CD14-positive monocyte (primary cell): ENCODE measurements at regions not wholly inside any gene's neighbourhood (a gene's known extent, or its start where the extent isn't known, plus 50 kb on each side); places are given as distances from the start of the nearest gene placed in this dataset.
"Not testable (repeated sequence)": the region's sequence is repeated elsewhere in the genome, so short reads cannot be mapped to it uniquely, and the experiment has no call there.

Source experiments
- DNase-seq, 3 donors: peaks; one replicate each; pipeline ENCODE4 v3.0.0-alpha.2; 2011 to 2022
- H2AFZ ChIP-seq: 2 replicates; pipeline ENCODE4 v1.6.0; 2012; ENCODE audit warnings: mild to moderate bottlenecking, low read depth, low read length, inconsistent platforms; ENCODE audit not compliant: insufficient read depth, poor library complexity, severe bottlenecking
- H3K27ac ChIP-seq, 2 donors: 1 replicate in 1 of 2; 2 replicates in 1 of 2; pipeline ENCODE4 v1.5.1; 2012 to 2013; ENCODE audit warnings: low read length in 2 of 2, control low read depth in 1 of 2, inconsistent platforms in 1 of 2, low read depth in 1 of 2, mild to moderate bottlenecking in 1 of 2
- H3K27me3 ChIP-seq, 2 donors: one replicate each; pipeline versions ENCODE4 v1.6.0 to v1.6.1; 2011 to 2013; ENCODE audit warnings: low read length in 2 of 2; ENCODE audit not compliant: control insufficient read depth in 2 of 2, insufficient read depth in 2 of 2
- H3K36me3 ChIP-seq, 2 donors: replicated peaks in 1 of 2; 1 replicate in 1 of 2; 2 replicates in 1 of 2; pipeline versions ENCODE4 v1.5.1 to v1.6.1; 2012 to 2013; ENCODE audit warnings: low read length in 2 of 2, control low read depth in 1 of 2, inconsistent platforms in 1 of 2, mild to moderate bottlenecking in 1 of 2; ENCODE audit not compliant: insufficient read depth in 2 of 2, control insufficient read depth in 1 of 2
- H3K4me1 ChIP-seq, 2 donors: 1 replicate in 1 of 2; 2 replicates in 1 of 2; pipeline versions ENCODE4 v1.5.1 to v1.6.1; 2012 to 2013; ENCODE audit warnings: low read length in 2 of 2, control low read depth in 1 of 2, inconsistent platforms in 1 of 2, mild to moderate bottlenecking in 1 of 2, moderate library complexity in 1 of 2; ENCODE audit not compliant: insufficient read depth in 2 of 2, control insufficient read depth in 1 of 2
- H3K4me2 ChIP-seq: replicated peaks from 2 replicates; pipeline ENCODE3; 2012; ENCODE audit warnings: low read length, moderate library complexity, mild to moderate bottlenecking; ENCODE audit not compliant: poor library complexity, severe bottlenecking; ENCODE audit errors: extremely low read depth
- H3K4me3 ChIP-seq, 3 experiments: fragments of 200-600 bp in 1 of 3; sonication (generic) in 1 of 3; replicated peaks in 1 of 3; 1 replicate in 2 of 3; 2 replicates in 1 of 3; pipeline ENCODE4 v1.5.1; 2011 to 2013; ENCODE audit warnings: low read length in 3 of 3, mild to moderate bottlenecking in 3 of 3, control low read depth in 2 of 3, low read depth in 2 of 3, inconsistent platforms in 1 of 3, moderate library complexity in 1 of 3
- H3K79me2 ChIP-seq: 2 replicates; pipeline ENCODE4 v1.6.0; 2012; ENCODE audit warnings: mild to moderate bottlenecking, control low read depth, inconsistent platforms, low read length, moderate library complexity; ENCODE audit not compliant: insufficient read depth
- H3K9ac ChIP-seq: 2 replicates; pipeline ENCODE4 v1.6.0; 2017; ENCODE audit warnings: low read length, mild to moderate bottlenecking; ENCODE audit not compliant: insufficient read depth, poor library complexity, severe bottlenecking
- H3K9me3 ChIP-seq, 2 donors: replicated peaks in 1 of 2; 1 replicate in 1 of 2; 2 replicates in 1 of 2; pipeline versions ENCODE4 v1.5.1 to v1.6.1; 2012 to 2013; ENCODE audit warnings: low read length in 2 of 2, control low read depth in 1 of 2; ENCODE audit not compliant: control insufficient read depth in 1 of 2, insufficient read depth in 1 of 2
- H4K20me1 ChIP-seq: 2 replicates; pipeline ENCODE4 v1.6.0; 2012; ENCODE audit warnings: mild to moderate bottlenecking, low read length, control low read depth, moderate library complexity; ENCODE audit not compliant: insufficient read depth
- H3K27ac Mint-ChIP-seq, 7 donors: one replicate each; pipeline ENCODE4 v1.8.0; 2020; ENCODE audit warnings: mild to moderate bottlenecking in 7 of 7, mixed read lengths in 7 of 7, moderate library complexity in 6 of 7, inconsistent platforms in 2 of 7
- H3K27me3 Mint-ChIP-seq, 3 donors: one replicate each; pipeline ENCODE4 v1.8.0; 2021 to 2022; ENCODE audit warnings: low read depth in 3 of 3, mild to moderate bottlenecking in 3 of 3, mixed read lengths in 3 of 3, moderate library complexity in 3 of 3, inconsistent platforms in 1 of 3
- H3K36me3 Mint-ChIP-seq, 2 donors: one replicate each; pipeline ENCODE4 v1.8.0; 2020; ENCODE audit warnings: mixed read lengths in 2 of 2, inconsistent platforms in 1 of 2, mild to moderate bottlenecking in 1 of 2
- H3K4me1 Mint-ChIP-seq: one replicate; pipeline ENCODE4 v1.8.0; 2020; ENCODE audit warnings: mild to moderate bottlenecking, mixed read lengths
- H3K4me3 Mint-ChIP-seq, 2 donors: one replicate each; pipeline ENCODE4 v1.8.0; 2020; ENCODE audit warnings: mild to moderate bottlenecking in 2 of 2, mixed read lengths in 2 of 2, moderate library complexity in 1 of 2
- H3K9me3 Mint-ChIP-seq, 7 donors: one replicate each; pipeline ENCODE4 v1.8.0; 2020 to 2022; ENCODE audit warnings: mixed read lengths in 7 of 7, mild to moderate bottlenecking in 6 of 7, moderate library complexity in 6 of 7, inconsistent platforms in 2 of 7
- WGBS: methylation state at CpG from one replicate; pipeline ENCODE4 v1.1.5; 2013; ENCODE audit warnings: missing lambda C conversion rate; ENCODE audit not compliant: insufficient coverage; 5-methylcytosine and 5-hydroxymethylcytosine counted together
- intact Hi-C, 2 donors: fragments of 100-400 bp; cut with micrococcal nuclease; formaldehyde crosslinking; loops; one replicate each; pipeline versions ENCODE4 v1.15.0 to v1.15.1; 2023
- TF ChIP-seq, protein P1 (sequence below): fragments of 200-600 bp; IDR thresholded peaks from one replicate; pipeline ENCODE4 v1.8.0; 2022; ENCODE audit warnings: antibody characterized with exemption, mild to moderate bottlenecking

DNA sequence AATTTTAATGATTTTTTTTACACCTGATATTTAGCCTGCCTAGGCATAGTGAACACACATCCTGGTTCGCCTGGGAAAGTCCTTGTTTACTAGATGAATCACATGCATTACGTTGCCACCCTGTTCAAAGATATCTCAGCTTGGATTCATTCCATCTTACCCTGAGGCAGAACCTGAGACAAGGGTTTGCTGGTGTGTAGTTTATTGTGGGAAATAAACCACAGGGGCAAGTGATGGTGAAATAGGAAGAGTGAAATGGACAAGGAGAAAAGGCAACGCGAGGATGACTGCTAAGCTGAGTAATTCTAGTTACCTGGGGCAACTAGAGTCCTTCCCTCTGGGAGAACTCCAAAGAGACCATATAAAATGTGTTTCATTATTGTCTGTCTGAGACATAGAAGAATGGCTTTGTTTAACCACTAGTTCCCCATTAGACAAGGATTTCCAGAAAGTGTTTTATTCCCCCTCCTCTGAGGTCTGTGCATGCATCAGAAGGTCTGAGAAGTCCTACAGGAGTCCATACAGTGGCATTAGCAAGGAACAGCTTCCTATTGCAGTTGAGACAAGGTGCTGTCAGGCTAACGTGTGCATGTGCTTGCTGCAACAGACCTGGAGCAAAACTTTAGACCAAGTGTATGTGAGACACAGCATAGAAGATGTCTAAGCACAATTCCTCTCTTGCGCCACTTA lies 797.3 kb upstream of the FRG1 start:
- Histone ChIP-seq H3K27me3 (no peaks in the 10 kb centered on the region), H3K79me2 (no peaks in the 10 kb centered on the region), H3K9me3 (peaks cover 4 to 6% of the 10 kb centered on the region in 2 donors), H3K4me1 (no peaks in the 10 kb centered on the region), H4K20me1 (no peaks in the 10 kb centered on the region), H2AFZ (no peak overlapping the region), H3K27ac (no peak overlapping the region), H3K9ac (no peak overlapping the region), H3K4me2 (no peak overlapping the region), H3K36me3 (no peaks in the 10 kb centered on the region), H3K4me3 (no peak overlapping the region)
- Mint-ChIP-seq H3K4me3 (no peak overlapping the region), H3K27ac (no peak overlapping the region), H3K36me3 (no peaks in the 10 kb centered on the region), H3K4me1 (no peaks in the 10 kb centered on the region), H3K9me3 (peaks cover 0 to 13% (median 0%) of the 10 kb centered on the region in 7 donors), H3K27me3 (peaks cover 0 to 2% (median 0%) of the 10 kb centered on the region in 3 donors)
- 83% methylated on average over 1 of the region's 6 CpGs for WGBS
- no peak for DNase-seq
- intact Hi-C loops: no loop called here
- TF ChIP-seq, protein P1, sequence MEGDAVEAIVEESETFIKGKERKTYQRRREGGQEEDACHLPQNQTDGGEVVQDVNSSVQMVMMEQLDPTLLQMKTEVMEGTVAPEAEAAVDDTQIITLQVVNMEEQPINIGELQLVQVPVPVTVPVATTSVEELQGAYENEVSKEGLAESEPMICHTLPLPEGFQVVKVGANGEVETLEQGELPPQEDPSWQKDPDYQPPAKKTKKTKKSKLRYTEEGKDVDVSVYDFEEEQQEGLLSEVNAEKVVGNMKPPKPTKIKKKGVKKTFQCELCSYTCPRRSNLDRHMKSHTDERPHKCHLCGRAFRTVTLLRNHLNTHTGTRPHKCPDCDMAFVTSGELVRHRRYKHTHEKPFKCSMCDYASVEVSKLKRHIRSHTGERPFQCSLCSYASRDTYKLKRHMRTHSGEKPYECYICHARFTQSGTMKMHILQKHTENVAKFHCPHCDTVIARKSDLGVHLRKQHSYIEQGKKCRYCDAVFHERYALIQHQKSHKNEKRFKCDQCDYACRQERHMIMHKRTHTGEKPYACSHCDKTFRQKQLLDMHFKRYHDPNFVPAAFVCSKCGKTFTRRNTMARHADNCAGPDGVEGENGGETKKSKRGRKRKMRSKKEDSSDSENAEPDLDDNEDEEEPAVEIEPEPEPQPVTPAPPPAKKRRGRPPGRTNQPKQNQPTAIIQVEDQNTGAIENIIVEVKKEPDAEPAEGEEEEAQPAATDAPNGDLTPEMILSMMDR: no peak

DNA sequence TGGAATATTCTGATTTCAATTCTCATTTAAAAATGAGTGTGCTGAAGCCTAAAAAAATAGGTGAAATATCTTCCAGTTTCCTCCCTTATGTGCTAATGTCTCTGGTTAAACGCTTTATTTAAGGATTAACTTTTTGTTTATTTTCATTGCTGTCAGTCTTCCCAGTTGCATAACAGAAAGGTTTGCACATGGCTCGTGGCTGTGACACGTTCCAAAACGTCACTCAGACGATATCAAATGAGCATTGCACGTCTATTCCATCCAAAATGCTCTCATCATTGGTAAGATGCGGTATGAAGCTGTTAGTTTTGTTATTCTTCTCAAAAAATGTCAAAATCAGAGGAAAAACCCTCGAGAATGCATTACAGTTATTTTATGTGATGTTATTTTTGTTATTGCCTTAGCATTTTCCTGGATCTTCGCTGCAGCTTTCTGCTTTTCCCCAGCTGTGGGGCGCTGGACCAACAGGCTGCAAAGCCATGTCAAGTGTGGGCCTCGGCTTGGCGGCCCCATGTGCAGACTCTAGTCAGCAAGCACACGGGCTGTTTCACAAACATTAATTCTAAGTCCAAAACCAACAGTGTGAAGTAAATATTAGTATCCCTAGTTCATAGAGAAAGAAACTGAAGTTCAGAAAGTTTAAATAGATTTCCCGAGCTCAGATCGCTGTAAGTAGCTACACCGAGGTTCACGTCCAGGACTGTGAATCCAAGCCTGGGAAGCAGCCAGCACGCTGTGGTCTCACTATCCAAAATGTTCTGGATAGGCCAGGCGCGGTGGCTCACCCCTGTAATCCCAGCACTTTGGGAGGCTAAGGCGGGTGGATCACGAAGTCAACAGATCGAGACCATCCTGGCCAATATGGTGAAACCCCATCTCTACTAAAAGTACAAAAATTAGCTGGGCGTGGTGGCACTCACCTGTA lies 793.4 kb upstream of the FRG1 start:
- WGBS: 96% methylated on average over 12 of the region's 24 CpGs
- H3K27ac Mint-ChIP-seq: peak overlapping the region in 1 of 7 donors; percentile 23
- H3K4me3 ChIP-seq: no peak overlapping the region
- H3K4me1 Mint-ChIP-seq: no peaks in the 10 kb centered on the region
- H3K9me3 ChIP-seq: peaks cover 8 to 10% of the 10 kb centered on the region in 2 donors
- H3K79me2 ChIP-seq: no peaks in the 10 kb centered on the region
- peaks cover 0 to 17% (median 8%) of the 10 kb centered on the region in 7 donors for H3K9me3 Mint-ChIP-seq
- no peak overlapping the region for H3K27ac ChIP-seq
- H3K4me1 ChIP-seq: no peaks in the 10 kb centered on the region
- TF ChIP-seq, protein P1: no peak
- no peaks in the 10 kb centered on the region for H3K27me3 ChIP-seq
- no peak overlapping the region for H3K4me2 ChIP-seq
- peaks cover 0 to 2% (median 0%) of the 10 kb centered on the region in 3 donors for H3K27me3 Mint-ChIP-seq
- DNase-seq: no peak
- H2AFZ ChIP-seq: no peak overlapping the region
- intact Hi-C loops: no loop called here
- H3K4me3 Mint-ChIP-seq: no peak overlapping the region
- H3K36me3 ChIP-seq: no peaks in the 10 kb centered on the region
- H3K36me3 Mint-ChIP-seq: no peaks in the 10 kb centered on the region
- H3K9ac ChIP-seq: no peak overlapping the region
- H4K20me1 ChIP-seq: no peaks in the 10 kb centered on the region

DNA sequence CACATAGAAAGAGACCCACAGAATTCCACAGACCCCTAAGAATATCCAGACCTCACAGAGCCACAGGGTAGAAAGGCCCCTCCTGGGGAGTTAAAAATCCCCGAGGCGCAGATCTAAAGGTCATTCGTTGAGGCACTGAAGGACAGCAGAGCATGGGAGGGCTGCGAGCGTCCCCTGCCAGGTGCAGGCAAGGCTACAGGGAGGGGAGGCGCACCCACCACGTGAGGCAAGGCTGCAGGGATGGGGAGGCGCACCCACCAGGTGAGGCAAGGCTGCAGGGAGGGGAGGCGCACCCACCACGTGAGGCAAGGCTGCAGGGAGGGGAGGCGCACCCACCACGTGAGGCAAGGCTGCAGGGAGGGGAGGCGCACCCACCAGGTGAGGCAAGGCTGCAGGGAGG lies 785.6 kb upstream of the FRG1 start:
- H3K9me3 ChIP-seq: peaks cover 10 to 13% of the 10 kb centered on the region in 2 donors
- H3K4me1 Mint-ChIP-seq, H3K4me3 ChIP-seq, H4K20me1 ChIP-seq, H3K36me3 Mint-ChIP-seq, H3K4me1 ChIP-seq, H3K27ac ChIP-seq, H3K27me3 Mint-ChIP-seq, H3K4me3 Mint-ChIP-seq, H2AFZ ChIP-seq, H3K9ac ChIP-seq, H3K27me3 ChIP-seq, H3K79me2 ChIP-seq, H3K36me3 ChIP-seq, intact Hi-C loops, H3K27ac Mint-ChIP-seq, DNase-seq, H3K4me2 ChIP-seq: not testable (repeated sequence)
- 92% methylated on average over 5 of the region's 13 CpGs for WGBS
- peaks cover 2 to 20% (median 10%) of the 10 kb centered on the region in 7 donors for H3K9me3 Mint-ChIP-seq
